NB4 (cell line): ENCODE measurements at regions not wholly inside any gene's neighbourhood (a gene's known extent, or its start where the extent isn't known, plus 50 kb on each side); places are given as distances from the start of the nearest gene placed in this dataset.

Source experiments
- DNase-seq: peaks from one replicate; pipeline ENCODE4 v3.0.0; 2010; ENCODE audit warnings: low read depth
- H3K4me3 ChIP-seq: one replicate; pipeline ENCODE4 v1.5.1; 2011; ENCODE audit warnings: mild to moderate bottlenecking, low read depth, low read length, moderate library complexity
- CTCF ChIP-seq: IDR thresholded peaks from one replicate; pipeline ENCODE4 v1.5.1; 2012; ENCODE audit warnings: low read depth, low read length
- MAX ChIP-seq: IDR thresholded peaks from 2 replicates; pipeline ENCODE4 v1.6.1; 2011; ENCODE audit warnings: low read depth, low read length
- MYC ChIP-seq: IDR thresholded peaks from 2 replicates; pipeline ENCODE4 v1.6.1; 2011; ENCODE audit warnings: low read depth, low read length
- POLR2A ChIP-seq: IDR thresholded peaks from 2 replicates; pipeline ENCODE4 v1.6.1; 2011; ENCODE audit warnings: mild to moderate bottlenecking; ENCODE audit not compliant: insufficient read length; ENCODE audit errors: extremely low read depth

- H3K4me3 ChIP-seq: no peak overlapping the region
- DNase-seq: no peak
- TF ChIP-seq MYC: no peak
- no peak for TF ChIP-seq CTCF
- TF ChIP-seq MAX: no peak
- no peak for TF ChIP-seq POLR2A
These were observed 387.4 kb downstream of the FGF10 start for GRCh38 chr5:44001675-44002380.

- no peak overlapping the region for H3K4me3 ChIP-seq
- TF ChIP-seq POLR2A (no peak), MYC (no peak), MAX (no peak), CTCF (no peak)
- no peak for DNase-seq
These were observed 388.0 kb downstream of the FGF10 start for GRCh38 chr5:44001236-44001635.

- H3K4me3 ChIP-seq: no peak overlapping the region
- TF ChIP-seq POLR2A: no peak
- no peak for DNase-seq
These were observed 391.5 kb downstream of the FGF10 start for GRCh38 chr5:43997647-43998272.

- TF ChIP-seq POLR2A (no peak), MYC (no peak), CTCF (no peak), MAX (no peak)
- no peak overlapping the region for H3K4me3 ChIP-seq
- DNase-seq: no peak
These were observed 393.0 kb downstream of the FGF10 start for GRCh38 chr5:43996221-43996620.

GRCh38 chr5:43994352-43994708, 391.4 kb downstream of the NNT start:
- DNase-seq: no peak
- TF ChIP-seq MAX: no peak
- no peak for TF ChIP-seq CTCF
- no peak for TF ChIP-seq MYC
- TF ChIP-seq POLR2A: no peak
- no peak overlapping the region for H3K4me3 ChIP-seq

GRCh38 chr5:43993634-43994351, 390.8 kb downstream of the NNT start:
- TF ChIP-seq MYC: no peak
- TF ChIP-seq MAX: no peak
- no peak for TF ChIP-seq POLR2A
- TF ChIP-seq CTCF: no peak
- DNase-seq: no peak
- no peak overlapping the region for H3K4me3 ChIP-seq
